T-helper 17 cell (primary cell): ENCODE measurements at regions not wholly inside any gene's neighbourhood (a gene's known extent, or its start where the extent isn't known, plus 50 kb on each side); places are given as distances from the start of the nearest gene placed in this dataset.

Experiments used
- ATAC-seq: fragments of 150-1000 bp; cut with Tn5 transposase; 2 replicates; pipeline ENCODE4 v1.10.0; 2021; ENCODE audit warnings: mild to moderate bottlenecking, moderate library complexity
- DNase-seq, 3 donors: peaks; one replicate each; pipeline versions ENCODE4 v3.0.0 to v3.0.0-alpha.2; 2020 to 2021
- H3K9me3 ChIP-seq: one replicate; pipeline ENCODE4 v1.7.0; 2013; ENCODE audit warnings: low read length, mild to moderate bottlenecking; ENCODE audit not compliant: control insufficient read depth, poor library complexity, severe bottlenecking
- H3K27ac Mint-ChIP-seq: one replicate; pipeline ENCODE4 v1.8.0; 2022; ENCODE audit warnings: mild to moderate bottlenecking, moderate library complexity, mixed read lengths
- H3K27me3 Mint-ChIP-seq: one replicate; pipeline ENCODE4 v1.8.0; 2022; ENCODE audit warnings: mixed read lengths
- H3K36me3 Mint-ChIP-seq: one replicate; pipeline ENCODE4 v1.8.0; 2022; ENCODE audit warnings: low read depth, mixed read lengths
- H3K4me1 Mint-ChIP-seq: one replicate; pipeline ENCODE4 v1.8.0; 2022; ENCODE audit warnings: mild to moderate bottlenecking, mixed read lengths
- H3K4me3 Mint-ChIP-seq: one replicate; pipeline ENCODE4 v1.8.0; 2022; ENCODE audit warnings: mild to moderate bottlenecking, moderate library complexity, mixed read lengths

DNA sequence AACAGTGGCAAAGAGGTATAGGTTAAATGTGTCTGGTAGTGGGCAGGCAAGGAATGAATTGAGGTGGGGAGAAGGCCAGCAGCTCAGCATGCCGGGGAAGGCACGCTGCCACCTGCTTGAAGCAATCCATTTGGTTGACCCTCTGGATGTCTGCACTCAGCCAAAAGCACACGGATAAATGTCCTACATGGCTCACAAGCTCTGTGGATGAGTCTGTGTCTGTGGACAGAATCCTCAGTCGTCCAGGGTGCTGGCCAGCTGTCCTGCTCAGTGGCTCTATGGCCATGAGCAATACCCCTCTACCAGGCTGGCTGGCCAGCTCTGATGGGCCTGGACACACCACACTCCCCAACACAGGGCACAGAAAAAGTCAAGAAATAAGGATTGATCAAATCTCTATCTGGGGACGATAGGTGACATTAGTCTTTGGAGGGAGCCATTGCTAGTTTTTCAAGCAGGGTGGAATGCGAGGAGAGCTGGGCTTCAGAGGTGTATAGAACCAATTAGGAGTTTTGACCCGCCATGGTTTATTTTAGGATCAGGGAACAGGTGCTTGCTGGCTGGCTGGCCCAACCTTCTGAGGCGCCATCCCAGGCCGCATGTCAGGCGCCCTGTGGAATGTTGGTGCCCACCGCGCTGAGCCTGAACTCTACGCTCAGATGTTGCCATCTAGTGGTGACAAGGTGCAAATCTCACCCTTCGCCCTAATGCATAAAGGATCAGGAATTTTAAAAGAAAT lies 493.4 kb downstream of the TNS3 start:
- H3K9me3 ChIP-seq: no peaks in the 10 kb centered on the region
- H3K27me3 Mint-ChIP-seq: peaks cover 22% of the 10 kb centered on the region
- H3K27ac Mint-ChIP-seq: peak overlapping the region; percentile 41
- DNase-seq: no peak
- H3K4me3 Mint-ChIP-seq: no peak overlapping the region
- no peak for ATAC-seq
- no peaks in the 10 kb centered on the region for H3K36me3 Mint-ChIP-seq
- H3K4me1 Mint-ChIP-seq: no peaks in the 10 kb centered on the region

GRCh38 chr7:47087866-47088265 lies 494.0 kb downstream of the TNS3 start:
- no peak overlapping the region for H3K4me3 Mint-ChIP-seq

DNA sequence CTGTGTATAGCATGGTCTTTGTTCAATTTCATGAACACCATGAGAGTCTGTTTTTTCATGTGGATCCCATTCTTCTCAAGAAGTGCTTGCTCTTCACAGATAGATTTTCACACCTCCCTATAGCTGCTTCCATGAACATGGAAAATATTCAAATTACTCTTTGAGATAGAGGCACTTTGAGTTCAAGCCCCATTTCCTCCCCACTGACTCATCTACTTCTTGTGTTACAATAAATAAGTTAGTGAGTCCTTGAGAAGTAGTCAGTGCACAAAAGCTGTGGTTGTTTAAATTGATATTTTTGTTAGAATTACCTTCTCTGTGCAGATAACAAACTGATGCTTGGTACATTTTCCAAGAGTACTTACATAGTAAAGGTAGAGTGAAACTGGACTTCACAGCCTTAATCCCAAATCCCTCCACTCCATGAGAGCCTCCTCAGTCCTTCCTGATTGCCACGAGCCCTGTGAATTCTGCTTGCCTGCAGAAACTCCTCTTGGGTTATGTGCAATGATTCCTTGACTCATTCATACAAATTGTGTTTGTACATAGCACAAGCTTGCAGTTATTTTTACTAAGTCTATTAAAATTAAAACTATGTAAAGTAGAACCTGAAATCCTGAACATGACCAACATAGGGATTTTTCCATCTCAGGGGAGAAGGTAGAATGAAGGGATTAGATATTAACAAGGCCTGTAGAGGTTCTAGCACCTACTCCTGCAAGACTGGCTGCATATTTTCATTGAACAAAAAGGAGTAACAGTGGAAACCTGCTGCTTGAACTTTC lies 496.2 kb downstream of the TNS3 start:
- Mint-ChIP-seq H3K36me3 (no peaks in the 10 kb centered on the region), H3K4me3 (no peak overlapping the region), H3K4me1 (no peaks in the 10 kb centered on the region), H3K27ac (no peak overlapping the region), H3K27me3 (peaks cover 9% of the 10 kb centered on the region)
- DNase-seq (no peak), ATAC-seq (no peak)
- H3K9me3 ChIP-seq: no peaks in the 10 kb centered on the region

More at GRCh38 chr7:47087866-47088265, 494.0 kb downstream of the TNS3 start:
- no peaks in the 10 kb centered on the region for H3K9me3 ChIP-seq
- DNase-seq: no peak
- no peak overlapping the region for H3K27ac Mint-ChIP-seq
- H3K36me3 Mint-ChIP-seq: no peaks in the 10 kb centered on the region
- H3K27me3 Mint-ChIP-seq: peaks cover 22% of the 10 kb centered on the region
- no peak for ATAC-seq
- H3K4me1 Mint-ChIP-seq: no peaks in the 10 kb centered on the region

- Mint-ChIP-seq H3K4me3 (no peak overlapping the region), H3K4me1 (no peaks in the 10 kb centered on the region), H3K36me3 (no peaks in the 10 kb centered on the region), H3K27me3 (no peaks in the 10 kb centered on the region), H3K27ac (no peak overlapping the region)
- no peak for ATAC-seq
- no peaks in the 10 kb centered on the region for H3K9me3 ChIP-seq
- no peak for DNase-seq
Measured at GRCh38 chr7:47083476-47084250, 498.2 kb downstream of the TNS3 start.

DNA sequence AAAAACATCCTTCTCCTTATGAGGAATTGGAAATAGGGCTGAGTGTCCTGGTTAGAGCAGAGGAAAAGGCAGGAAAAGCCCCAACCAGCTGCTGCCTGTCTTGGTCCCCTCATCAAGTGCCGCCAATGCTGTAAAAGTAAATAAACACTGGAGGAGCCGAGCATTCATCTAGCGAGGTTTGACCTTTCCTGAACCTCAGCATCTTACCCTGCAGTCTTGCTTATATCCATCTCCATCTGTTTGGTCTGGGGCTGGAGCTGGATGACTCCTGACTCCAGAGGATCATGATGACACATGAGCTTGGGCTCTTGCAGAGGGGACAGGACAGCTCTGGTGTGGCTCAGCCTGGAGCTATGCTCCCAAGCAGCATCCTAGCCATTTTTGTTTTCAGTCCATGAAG lies 501.1 kb downstream of the TNS3 start:
- DNase-seq (no peak), ATAC-seq (no peak)
- Mint-ChIP-seq H3K36me3 (no peaks in the 10 kb centered on the region), H3K4me3 (no peak overlapping the region), H3K27me3 (no peaks in the 10 kb centered on the region), H3K27ac (no peak overlapping the region), H3K4me1 (no peaks in the 10 kb centered on the region)
- no peaks in the 10 kb centered on the region for H3K9me3 ChIP-seq

- H3K4me3 Mint-ChIP-seq: no peak overlapping the region
- H3K36me3 Mint-ChIP-seq: no peaks in the 10 kb centered on the region
- ATAC-seq: no peak
- no peaks in the 10 kb centered on the region for H3K27me3 Mint-ChIP-seq
- H3K27ac Mint-ChIP-seq: no peak overlapping the region
- H3K9me3 ChIP-seq: no peaks in the 10 kb centered on the region
- DNase-seq: no peak
- H3K4me1 Mint-ChIP-seq: no peaks in the 10 kb centered on the region
Measured at GRCh38 chr7:47078241-47078640, 503.7 kb downstream of the TNS3 start.

DNA sequence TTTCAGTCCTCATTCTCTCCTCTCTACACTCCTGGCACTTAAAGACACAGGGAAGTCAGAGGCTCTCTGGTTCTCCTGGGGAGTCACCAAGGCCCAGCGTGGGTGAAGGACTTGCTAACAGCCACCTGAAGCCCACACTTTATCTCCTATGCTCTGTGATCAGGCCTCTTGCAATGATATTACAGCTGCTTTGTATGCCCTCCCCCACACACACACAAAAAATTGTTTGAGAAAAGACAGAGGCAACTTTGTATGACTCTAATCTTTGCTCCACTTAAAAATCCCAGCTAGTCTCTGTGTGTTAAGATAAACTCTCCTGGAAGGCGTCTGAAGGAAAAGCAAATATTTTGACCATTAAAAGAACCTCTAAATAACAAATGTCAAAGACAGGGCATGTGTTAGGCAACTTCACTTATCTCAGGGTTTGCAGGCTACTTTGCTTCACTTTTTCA lies 507.2 kb downstream of the TNS3 start:
- no peak for ATAC-seq
- Mint-ChIP-seq H3K36me3 (no peaks in the 10 kb centered on the region), H3K4me1 (no peaks in the 10 kb centered on the region), H3K4me3 (no peak overlapping the region), H3K27me3 (no peaks in the 10 kb centered on the region), H3K27ac (no peak overlapping the region)
- no peak for DNase-seq
- no peaks in the 10 kb centered on the region for H3K9me3 ChIP-seq

- no peaks in the 10 kb centered on the region for H3K9me3 ChIP-seq
- no peaks in the 10 kb centered on the region for H3K4me1 Mint-ChIP-seq
- H3K27ac Mint-ChIP-seq: no peak overlapping the region
- no peak overlapping the region for H3K4me3 Mint-ChIP-seq
- H3K27me3 Mint-ChIP-seq: no peaks in the 10 kb centered on the region
- ATAC-seq: no peak
- no peaks in the 10 kb centered on the region for H3K36me3 Mint-ChIP-seq
- no peak for DNase-seq
Measured at GRCh38 chr7:47073284-47073683, 508.6 kb downstream of the TNS3 start.

GRCh38 chr7:47071866-47072265 lies 510.0 kb downstream of the TNS3 start:
- DNase-seq (no peak), ATAC-seq (no peak)
- Mint-ChIP-seq H3K27ac (no peak overlapping the region), H3K27me3 (no peaks in the 10 kb centered on the region), H3K4me1 (no peaks in the 10 kb centered on the region), H3K36me3 (no peaks in the 10 kb centered on the region), H3K4me3 (no peak overlapping the region)
- no peaks in the 10 kb centered on the region for H3K9me3 ChIP-seq

DNA sequence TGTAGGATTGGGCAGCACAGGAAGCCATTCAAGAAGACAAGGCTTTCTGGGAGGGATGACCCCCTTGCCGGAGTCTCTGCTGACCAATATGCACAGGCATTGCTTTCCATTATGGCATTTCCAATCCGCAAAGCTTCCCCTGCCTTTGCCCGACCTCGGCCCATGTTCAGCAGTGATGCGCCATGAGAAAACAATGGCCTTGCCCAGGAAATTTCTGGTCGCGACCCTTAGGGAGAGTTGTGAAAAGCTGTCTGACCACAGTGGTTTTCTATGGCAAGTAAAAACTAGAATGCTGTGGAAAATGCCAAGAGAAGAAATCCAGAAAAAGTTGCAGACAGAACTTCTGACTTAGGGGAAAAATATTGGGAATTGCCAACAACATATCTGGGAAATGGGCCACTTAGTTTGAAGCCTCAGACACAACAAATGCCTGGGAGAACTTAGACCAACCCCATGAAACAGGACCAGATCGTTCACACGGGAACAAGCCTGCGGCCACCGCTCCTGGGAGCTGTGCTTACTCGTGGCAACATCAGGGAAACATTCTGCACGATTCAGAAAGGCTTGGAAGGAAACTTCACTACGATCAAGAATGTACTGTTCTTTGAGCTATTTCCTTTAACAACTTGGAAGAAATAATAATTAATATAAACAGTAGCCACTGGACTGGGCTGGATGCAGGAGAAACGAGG lies 512.4 kb downstream of the TNS3 start:
- no peaks in the 10 kb centered on the region for H3K4me1 Mint-ChIP-seq
- no peaks in the 10 kb centered on the region for H3K36me3 Mint-ChIP-seq
- H3K9me3 ChIP-seq: no peaks in the 10 kb centered on the region
- no peak for ATAC-seq
- H3K27me3 Mint-ChIP-seq: no peaks in the 10 kb centered on the region
- no peak overlapping the region for H3K27ac Mint-ChIP-seq
- no peak for DNase-seq
- no peak overlapping the region for H3K4me3 Mint-ChIP-seq

DNA sequence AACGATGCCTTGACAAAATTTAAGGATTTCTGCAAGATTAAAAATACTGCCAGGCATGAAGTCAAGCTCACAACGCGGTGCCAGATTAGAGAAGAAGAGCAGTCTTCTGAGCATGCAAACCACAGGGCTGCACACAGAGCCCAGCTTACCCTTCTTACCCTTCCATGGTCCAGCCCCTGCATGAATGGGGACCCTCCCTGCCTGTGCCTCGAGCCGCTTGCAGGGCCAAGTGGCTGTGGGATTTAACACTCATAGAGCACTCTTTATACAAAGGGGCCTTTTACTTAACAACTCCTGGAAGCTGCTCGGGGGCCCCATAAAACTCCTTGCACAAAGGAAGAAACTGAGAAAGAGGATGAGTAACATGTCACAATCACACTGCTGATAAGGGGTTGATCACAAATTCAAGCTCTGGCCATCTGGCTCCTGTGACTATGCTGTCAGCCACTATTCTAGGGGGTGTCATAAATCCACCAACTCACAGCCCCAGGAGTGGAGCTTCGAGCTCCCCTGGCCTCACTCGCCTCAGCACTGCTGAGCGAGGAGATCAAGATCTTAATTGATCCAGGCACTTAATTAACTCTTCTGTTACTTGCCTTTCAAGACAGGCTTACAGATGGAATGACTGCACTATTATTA lies 514.8 kb downstream of the TNS3 start:
- H3K9me3 ChIP-seq: no peaks in the 10 kb centered on the region
- Mint-ChIP-seq H3K4me3 (no peak overlapping the region), H3K36me3 (no peaks in the 10 kb centered on the region), H3K4me1 (no peaks in the 10 kb centered on the region), H3K27ac (no peak overlapping the region), H3K27me3 (no peaks in the 10 kb centered on the region)
- no peak for DNase-seq
- no peak for ATAC-seq

DNA sequence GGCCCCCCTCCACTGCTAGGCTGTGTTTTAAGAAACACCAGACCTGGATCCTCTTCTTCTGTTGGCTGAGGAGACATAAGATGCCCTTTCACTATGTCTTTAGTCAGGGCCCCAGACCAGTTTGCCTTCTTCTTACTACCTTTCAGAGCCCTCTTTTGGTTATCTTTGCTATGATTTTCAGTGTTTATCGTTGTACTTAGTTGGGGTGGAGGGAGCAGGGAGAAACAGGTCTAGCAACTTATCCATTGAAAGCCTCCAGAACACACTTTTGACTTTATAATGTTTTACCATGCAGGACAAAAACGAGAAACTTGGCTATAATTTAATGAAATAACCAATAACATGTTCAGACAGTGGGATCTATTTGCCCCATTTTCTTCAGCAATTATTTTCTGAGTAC lies 525.2 kb downstream of the TNS3 start:
- H3K27me3 Mint-ChIP-seq: no peaks in the 10 kb centered on the region
- no peak overlapping the region for H3K27ac Mint-ChIP-seq
- no peak overlapping the region for H3K4me3 Mint-ChIP-seq
- no peaks in the 10 kb centered on the region for H3K9me3 ChIP-seq
- no peak for ATAC-seq
- H3K4me1 Mint-ChIP-seq: no peaks in the 10 kb centered on the region
- no peaks in the 10 kb centered on the region for H3K36me3 Mint-ChIP-seq
- DNase-seq: no peak
